Esophagus squamous epithelium (tissue), 4 donors: ENCODE measurements at regions not wholly inside any gene's neighbourhood (a gene's known extent, or its start where the extent isn't known, plus 50 kb on each side); places are given as distances from the start of the nearest gene placed in this dataset.

ENCODE experiments used
- POLR2A ChIP-seq, 4 donors: fragments of 450-650 bp; IDR thresholded peaks; one replicate each; pipeline ENCODE4 v1.6.1; 2017; ENCODE audit warnings: antibody characterized with exemption in 4 of 4, mild to moderate bottlenecking in 4 of 4, moderate library complexity in 3 of 4
- TF ChIP-seq, protein P1 (sequence below), 6 experiments: fragments of 450-650 bp in 4 of 6; fragments of 200-600 bp in 2 of 6; sonication (generic) in 2 of 6; IDR thresholded peaks; one replicate each; pipeline ENCODE4 v1.5.1; 2016 to 2019; ENCODE audit warnings: antibody characterized with exemption in 6 of 6, mild to moderate bottlenecking in 4 of 6, moderate library complexity in 4 of 6

- TF ChIP-seq, protein P1, sequence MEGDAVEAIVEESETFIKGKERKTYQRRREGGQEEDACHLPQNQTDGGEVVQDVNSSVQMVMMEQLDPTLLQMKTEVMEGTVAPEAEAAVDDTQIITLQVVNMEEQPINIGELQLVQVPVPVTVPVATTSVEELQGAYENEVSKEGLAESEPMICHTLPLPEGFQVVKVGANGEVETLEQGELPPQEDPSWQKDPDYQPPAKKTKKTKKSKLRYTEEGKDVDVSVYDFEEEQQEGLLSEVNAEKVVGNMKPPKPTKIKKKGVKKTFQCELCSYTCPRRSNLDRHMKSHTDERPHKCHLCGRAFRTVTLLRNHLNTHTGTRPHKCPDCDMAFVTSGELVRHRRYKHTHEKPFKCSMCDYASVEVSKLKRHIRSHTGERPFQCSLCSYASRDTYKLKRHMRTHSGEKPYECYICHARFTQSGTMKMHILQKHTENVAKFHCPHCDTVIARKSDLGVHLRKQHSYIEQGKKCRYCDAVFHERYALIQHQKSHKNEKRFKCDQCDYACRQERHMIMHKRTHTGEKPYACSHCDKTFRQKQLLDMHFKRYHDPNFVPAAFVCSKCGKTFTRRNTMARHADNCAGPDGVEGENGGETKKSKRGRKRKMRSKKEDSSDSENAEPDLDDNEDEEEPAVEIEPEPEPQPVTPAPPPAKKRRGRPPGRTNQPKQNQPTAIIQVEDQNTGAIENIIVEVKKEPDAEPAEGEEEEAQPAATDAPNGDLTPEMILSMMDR (IDR thresholded peaks at IDR 0.05) = no peak
- TF ChIP-seq POLR2A (IDR thresholded peaks at IDR 0.05) = no peak
Measured at GRCh38 chr2:203610558-203610957, 75.5 kb upstream of the RAPH1 start.
